ENCODE measurements at regions not wholly inside any gene's neighbourhood (a gene's known extent, or its start where the extent isn't known, plus 50 kb on each side); places are given as distances from the start of the nearest gene placed in this dataset.
A peak's percentile ranks its signal among the peaks of the same experiment; 100 is the strongest.

DNA sequence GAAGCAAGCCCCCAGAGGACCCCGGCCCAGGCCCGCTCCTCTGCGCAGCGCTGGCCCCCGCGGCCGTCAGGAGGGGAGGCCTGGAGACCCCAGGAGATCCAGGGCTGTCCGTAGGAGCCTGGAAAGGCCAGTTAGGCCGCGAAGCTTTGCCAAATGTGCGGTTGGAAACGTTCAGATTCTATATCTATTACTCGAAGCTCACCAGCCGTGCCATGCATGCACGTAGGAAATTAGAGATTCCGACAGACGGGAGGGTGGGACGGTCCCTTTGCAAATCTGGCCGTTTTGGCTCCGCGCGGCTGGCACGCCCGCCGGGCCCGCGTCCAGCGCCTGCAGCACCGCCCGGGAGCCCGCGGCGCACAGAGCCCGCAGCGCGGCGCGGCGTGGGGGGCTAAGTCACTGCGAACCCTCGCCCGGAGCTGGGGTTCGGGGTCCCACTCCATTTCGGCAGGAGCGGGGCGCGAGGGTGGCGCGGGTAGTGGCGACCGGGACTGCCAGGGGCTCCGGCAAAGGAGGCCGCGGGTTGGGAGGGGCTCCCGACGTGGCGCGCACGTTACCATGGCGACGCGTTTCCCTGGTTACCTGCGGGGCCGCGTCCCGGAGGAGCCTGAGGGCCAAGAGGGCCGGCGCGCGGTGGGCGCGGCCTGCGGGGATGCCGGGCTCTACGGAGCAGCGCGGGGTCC, 488.6 kb upstream of the SMIM21 start:
- peak; percentile 23 for DNase-seq (ENCODE audit: low read depth, low spot score)

DNA sequence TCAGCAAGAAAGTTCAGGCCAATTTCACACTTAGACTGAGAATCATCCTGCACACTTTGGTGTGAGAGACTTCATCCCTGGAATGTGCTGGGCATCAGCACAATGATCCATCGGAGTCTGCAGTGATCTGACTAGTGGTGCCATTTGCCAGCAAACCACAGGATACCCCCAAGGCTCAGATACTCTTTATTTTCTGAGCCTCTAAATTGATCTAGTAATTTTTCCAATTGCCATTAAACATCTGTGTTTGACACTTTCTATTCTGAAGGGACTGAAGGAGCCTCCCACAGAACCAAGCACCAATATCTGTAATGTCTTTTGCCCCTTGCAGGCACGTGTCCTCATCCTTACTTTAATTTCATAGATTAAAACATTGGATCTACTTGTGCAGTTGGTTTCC, 485.3 kb upstream of the SMIM21 start:
- no peak for DNase-seq (ENCODE audit: low read depth, low spot score)

GRCh38 chr18:75904416-75904815, 476.9 kb upstream of the SMIM21 start:
- DNase-seq (ENCODE audit: low read depth, low spot score): no peak

DNA sequence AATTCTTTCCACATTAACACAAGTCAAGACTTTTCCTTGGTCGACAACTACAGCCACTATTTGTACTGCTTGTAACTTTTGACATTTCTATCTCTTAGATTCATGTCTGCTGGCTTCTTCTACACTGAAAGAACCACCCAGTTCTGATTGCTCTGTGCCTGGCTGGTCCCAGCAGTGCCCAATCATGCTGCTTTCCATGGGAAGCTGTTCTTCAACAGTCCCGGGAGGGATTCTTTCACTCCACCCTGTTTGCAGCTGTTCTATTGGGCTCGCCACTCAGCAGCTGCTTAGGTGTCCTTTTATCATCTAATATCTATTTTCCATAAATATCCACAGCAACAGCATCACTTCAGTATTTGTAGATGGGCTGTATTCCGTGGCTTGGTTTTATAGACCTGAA, 471.1 kb upstream of the SMIM21 start:
- DNase-seq (ENCODE audit: low read depth, low spot score): no peak

DNA sequence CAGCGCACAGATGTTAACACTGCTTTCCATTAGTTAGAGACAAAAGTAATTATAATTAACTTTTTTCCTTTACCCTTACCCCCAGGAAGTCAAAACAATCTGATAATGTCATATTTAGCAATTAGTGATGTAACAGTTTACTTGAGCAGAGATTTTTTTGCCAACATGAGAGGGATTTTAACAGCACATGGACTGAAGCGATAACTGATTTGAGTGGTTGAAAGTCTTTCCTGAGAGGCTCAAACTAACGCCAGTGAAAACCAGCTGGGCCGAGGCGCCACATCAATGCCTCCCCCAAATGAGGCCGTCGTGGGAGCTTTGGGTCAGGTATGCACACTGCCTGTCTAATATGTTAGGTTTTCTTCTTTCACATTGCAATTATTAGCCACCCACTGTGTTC, 469.9 kb upstream of the SMIM21 start:
- DNase-seq (ENCODE audit: low read depth, low spot score): no peak

DNA sequence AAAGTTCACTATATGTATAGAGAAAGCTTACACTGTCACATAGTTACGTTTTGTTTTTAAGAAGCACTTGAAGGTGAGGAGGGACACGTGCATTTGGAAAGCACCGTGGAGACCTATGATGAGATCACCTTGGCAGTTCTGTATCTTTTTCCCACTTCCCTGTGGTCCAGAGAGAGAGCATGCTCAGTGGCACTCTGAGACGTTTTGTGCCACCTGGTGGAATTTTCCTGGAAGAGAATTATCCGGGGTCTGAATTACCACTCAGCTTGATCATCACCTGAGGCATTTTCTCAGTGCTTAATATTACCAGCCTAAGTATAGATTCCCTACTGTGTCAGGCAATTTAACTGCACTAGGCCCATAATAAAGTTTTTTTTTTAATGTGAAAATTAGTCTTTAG, 469.4 kb upstream of the SMIM21 start:
- no peak for DNase-seq (ENCODE audit: low read depth, low spot score)

DNA sequence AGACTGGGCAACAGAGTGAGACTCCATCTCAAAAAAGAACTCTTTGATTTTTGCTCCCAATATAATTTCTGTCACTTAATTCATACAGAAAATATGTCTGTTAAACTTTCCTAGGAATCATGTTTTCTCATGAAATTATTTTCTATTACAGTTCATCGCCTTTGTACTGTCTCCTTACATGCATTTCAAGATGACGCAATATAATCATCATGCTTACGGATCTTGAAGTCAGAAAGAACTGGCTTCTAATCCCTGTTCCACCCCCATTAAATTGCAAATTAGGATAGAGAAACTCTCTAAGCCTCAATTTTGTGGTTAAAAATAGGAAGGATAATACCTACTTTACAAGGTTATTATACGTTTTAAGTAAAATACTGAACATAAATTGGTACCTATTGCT, 467.6 kb upstream of the SMIM21 start:
- no peak for DNase-seq (ENCODE audit: low read depth, low spot score)

GRCh38 chr18:75884728-75885127, 457.2 kb upstream of the SMIM21 start:
- DNase-seq (ENCODE audit: low read depth, low spot score): no peak

DNA sequence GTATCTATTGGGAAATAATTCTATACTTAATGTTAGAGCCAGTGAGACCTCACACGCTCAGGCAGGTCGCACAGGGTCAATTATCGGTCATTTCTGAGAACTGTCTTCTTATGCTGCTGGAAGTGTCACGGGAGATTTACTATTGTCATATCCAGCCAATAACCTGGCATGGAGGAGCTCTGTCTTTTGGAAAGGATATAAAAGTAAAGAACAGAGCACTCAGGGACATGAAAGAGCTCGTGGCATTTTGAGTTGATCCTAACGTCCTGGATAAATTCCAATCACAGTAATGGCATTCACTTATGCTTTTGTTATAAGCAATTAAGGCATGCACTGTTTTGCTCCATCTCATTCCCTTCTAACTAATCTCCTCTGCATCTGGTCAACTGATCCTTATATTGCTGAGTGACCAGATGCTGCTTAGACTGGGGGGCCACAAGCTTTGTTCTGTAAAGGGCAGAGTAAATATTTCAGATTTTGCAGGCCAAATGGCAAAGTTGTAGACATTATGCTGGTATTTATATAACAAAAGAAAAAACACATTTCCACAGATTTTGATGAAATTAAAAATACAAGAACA, 453.5 kb upstream of the SMIM21 start:
- DNase-seq (ENCODE audit: low read depth, low spot score): no peak

GRCh38 chr18:75880266-75880665, 452.8 kb upstream of the SMIM21 start:
- no peak for DNase-seq (ENCODE audit: low read depth, low spot score)

DNA sequence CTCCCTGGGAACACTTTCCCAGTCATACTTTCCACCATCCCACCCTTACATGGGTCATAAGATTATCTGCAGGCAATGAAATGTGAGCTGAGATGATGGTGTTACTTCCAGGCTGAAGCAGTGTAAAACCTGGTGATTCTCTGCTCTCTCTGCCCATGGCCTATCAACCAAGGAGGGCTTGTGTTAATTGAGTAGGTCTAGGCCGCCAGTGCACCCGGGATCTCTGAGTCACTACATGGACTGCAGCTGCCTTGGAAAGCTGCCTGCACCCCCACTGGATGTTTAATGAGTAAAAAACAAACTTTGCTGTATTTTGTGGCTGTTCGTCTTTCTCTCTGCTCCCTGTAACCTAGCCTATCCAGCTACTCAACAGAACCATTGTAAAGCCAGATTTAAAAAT, 451.7 kb upstream of the SMIM21 start:
- DNase-seq (ENCODE audit: low read depth, low spot score): no peak

GRCh38 chr18:75875559-75875958, 448.1 kb upstream of the SMIM21 start:
- no peak for DNase-seq (ENCODE audit: low read depth, low spot score)

- no peak for DNase-seq (ENCODE audit: low read depth, low spot score)
These were observed 447.0 kb upstream of the SMIM21 start for GRCh38 chr18:75874401-75875089.

- DNase-seq (ENCODE audit: low read depth, low spot score): no peak
These were observed 444.1 kb upstream of the SMIM21 start for GRCh38 chr18:75871596-75871995.

DNA sequence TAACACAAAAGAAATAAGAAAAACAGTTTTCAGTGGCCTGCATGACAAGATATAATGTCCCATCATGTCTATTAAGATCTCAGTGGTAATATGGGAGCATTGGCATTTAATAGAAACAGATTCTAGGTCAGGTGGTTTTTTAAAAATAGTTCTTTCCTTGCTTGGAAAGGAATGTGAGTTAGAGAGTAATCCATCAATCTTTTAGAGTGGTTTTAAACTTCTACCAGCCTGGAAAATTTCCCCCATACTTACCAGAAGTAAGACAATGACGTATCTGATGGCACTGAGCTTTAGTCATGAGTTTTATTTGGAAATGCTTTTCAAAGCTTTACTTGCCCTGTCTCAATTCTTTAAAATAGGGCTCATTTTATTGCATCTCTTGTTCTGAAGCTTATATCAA, 441.7 kb upstream of the SMIM21 start:
- DNase-seq (ENCODE audit: low read depth, low spot score): no peak

GRCh38 chr18:75868031-75868430, 440.5 kb upstream of the SMIM21 start:
- DNase-seq (ENCODE audit: low read depth, low spot score): no peak

DNA sequence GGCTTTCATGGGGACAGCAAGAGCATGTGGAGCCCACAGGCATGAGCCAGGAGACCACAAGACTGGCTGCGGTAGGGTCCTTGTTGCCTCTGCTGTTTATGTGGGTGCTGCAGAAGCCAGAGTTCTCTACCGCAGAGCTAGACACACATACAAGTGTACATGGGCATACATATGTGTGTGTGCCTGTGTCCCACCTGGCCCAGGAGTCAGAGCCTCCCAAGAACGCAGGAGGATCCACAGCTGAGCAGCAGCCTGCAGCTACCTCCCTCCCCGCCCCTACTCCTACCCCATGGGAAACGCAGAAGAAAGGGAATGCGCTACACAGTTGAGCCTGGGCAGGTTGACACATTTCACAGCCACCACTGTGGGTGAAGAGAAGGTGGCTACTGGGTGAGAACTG, 438.1 kb upstream of the SMIM21 start:
- no peak for DNase-seq (ENCODE audit: low read depth, low spot score)

DNA sequence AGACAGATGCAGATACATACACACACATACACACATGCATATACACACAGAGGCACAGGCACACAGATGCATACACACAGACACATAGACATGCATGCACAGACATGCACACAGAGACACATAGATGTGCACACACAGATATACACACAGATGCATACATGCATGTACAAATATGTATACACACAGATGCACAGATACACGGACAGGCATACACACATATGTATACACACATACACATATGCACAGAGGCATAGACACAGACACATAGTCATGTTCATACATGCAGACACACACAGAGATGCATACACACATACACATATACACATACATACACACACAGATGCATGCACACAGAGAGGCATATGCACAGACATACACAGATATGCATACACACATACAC, 437.3 kb upstream of the SMIM21 start:
- DNase-seq (ENCODE audit: low read depth, low spot score): no peak

DNA sequence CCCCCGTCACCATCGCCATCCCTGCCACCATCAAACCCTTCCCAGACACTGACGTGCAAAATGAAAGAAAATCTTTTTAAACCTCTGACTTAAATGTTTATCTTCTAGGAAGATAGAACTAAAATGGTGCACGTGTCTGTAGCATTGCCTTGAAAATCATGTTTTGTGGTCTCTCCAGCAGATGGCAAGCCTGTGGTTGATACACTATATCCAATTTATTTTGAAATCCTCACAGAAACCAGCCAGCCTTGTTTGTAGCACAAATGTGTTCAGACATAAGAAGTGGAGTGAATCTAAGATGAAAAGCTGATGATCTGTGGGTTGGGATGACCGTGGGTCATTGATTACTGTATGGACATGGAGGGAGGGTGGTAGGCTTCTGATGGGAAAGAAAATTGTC, 436.2 kb upstream of the SMIM21 start:
- DNase-seq (ENCODE audit: low read depth, low spot score): no peak

- DNase-seq (ENCODE audit: low read depth, low spot score): no peak
These were observed 435.0 kb upstream of the SMIM21 start for GRCh38 chr18:75862458-75862857.

DNA sequence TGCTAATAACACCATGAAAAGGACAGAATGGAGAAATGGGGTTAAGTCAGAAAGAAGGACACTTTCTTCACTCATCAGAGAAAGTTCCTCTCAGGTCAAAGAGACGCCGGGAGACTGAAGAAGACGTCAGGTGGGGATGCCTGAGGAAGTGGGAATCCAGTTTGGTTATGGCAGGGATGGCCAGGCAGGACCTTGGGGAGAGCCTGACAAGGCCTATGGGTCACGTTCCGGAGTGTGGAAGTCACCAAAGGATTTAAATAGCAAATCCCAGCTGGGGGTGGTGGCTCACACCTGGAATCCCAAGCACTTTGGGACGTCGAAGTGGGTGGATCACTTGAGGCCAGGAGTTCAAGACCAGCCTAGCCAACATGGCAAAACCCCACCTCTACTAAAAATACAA, 432.7 kb upstream of the SMIM21 start:
- DNase-seq (ENCODE audit: low read depth, low spot score): no peak

- DNase-seq (ENCODE audit: low read depth, low spot score): no peak
These were observed 432.0 kb upstream of the SMIM21 start for GRCh38 chr18:75859533-75859932.

DNA sequence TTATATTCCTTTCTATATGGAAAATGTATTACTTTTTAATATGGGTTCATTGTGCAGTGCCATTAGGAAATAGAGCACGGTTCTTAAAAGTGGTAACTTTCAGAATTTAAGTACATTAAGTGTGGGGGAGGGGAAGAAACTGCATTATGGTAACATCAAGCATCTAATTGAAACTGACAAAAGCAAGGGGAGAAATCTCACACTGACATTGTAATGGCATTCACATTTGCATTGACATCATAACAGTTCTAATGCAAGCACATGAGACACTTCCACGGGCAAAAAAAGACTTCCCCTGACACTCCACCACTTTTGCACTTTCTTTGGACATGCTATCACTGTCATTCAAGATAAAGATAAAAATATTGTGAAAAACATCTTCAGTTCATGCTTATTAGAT, 431.3 kb upstream of the SMIM21 start:
- DNase-seq (ENCODE audit: low read depth, low spot score): no peak

All from iPS DF 19.7 (cell line).